Mucosa of descending colon (tissue), 3 donors: ENCODE measurements at regions not wholly inside any gene's neighbourhood (a gene's known extent, or its start where the extent isn't known, plus 50 kb on each side); places are given as distances from the start of the nearest gene placed in this dataset.

Experiments
- ATAC-seq: fragments of 200-7000 bp; cut with Tn5 transposase; one replicate; pipeline ENCODE4 v1.9.1; 2020; ENCODE audit warnings: mild to moderate bottlenecking, moderate library complexity
- DNase-seq, 3 donors: peaks; one replicate each; pipeline ENCODE4 v3.0.0-alpha.2; 2020
- H3K36me3 ChIP-seq: fragments of 200-600 bp; one replicate; pipeline ENCODE4 v1.8.0; 2021; ENCODE audit warnings: low read depth, mild to moderate bottlenecking
- H3K4me1 ChIP-seq: fragments of 200-600 bp; one replicate; pipeline ENCODE4 v1.8.0; 2021; ENCODE audit warnings: low read depth, mild to moderate bottlenecking
- H3K4me3 ChIP-seq: fragments of 200-600 bp; one replicate; pipeline ENCODE4 v1.8.0; 2021; ENCODE audit warnings: mild to moderate bottlenecking
- H3K9me3 ChIP-seq: fragments of 200-600 bp; one replicate; pipeline ENCODE4 v1.8.0; 2021; ENCODE audit warnings: mild to moderate bottlenecking
- intact Hi-C, 2 donors: fragments of 100-400 bp; cut with DNase I in 1 of 2; cut with micrococcal nuclease in 1 of 2; formaldehyde crosslinking; loops; one replicate each; pipeline versions ENCODE4 v1.11.0 to v1.11.1; 2022; cut with DNase I, micrococcal nuclease
- TF ChIP-seq, protein P1 (sequence below): fragments of 200-600 bp; IDR thresholded peaks from one replicate; pipeline ENCODE4 v1.8.0; 2022; ENCODE audit warnings: antibody characterized with exemption, mild to moderate bottlenecking
- donor health status: DM: no; HTN: no; CAD: no; lungs with moderate emphysema.
- donor health status: DM: no; HTN: no; CAD: no.
- donor health status: DM: no; HTN: yes; CAD: no.

DNA sequence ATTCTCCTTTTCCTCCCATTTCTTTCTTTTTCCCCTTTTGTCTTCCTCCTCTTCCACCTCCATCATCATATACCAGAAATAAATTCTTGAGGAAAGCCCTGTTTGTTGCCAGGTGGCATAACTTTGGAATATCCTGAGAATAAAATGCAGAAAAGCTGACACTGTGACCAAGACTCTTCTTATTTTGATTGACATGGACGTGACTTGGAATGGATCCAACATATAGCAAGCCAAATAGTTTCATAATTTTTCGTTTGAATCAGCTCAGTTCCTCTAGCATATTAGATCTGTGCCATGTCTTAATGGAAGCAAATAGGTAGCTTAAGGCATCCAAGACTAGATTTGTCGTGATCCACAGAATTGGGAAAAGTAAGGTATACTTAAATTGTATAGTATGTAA lies 354.7 kb upstream of the FIGN start:
- Histone ChIP-seq H3K36me3 (no peaks in the 10 kb centered on the region), H3K4me1 (no peaks in the 10 kb centered on the region), H3K4me3 (no peak overlapping the region), H3K9me3 (no peaks in the 10 kb centered on the region)
- DNase-seq (no peak), ATAC-seq (no peak)
- TF ChIP-seq, protein P1, sequence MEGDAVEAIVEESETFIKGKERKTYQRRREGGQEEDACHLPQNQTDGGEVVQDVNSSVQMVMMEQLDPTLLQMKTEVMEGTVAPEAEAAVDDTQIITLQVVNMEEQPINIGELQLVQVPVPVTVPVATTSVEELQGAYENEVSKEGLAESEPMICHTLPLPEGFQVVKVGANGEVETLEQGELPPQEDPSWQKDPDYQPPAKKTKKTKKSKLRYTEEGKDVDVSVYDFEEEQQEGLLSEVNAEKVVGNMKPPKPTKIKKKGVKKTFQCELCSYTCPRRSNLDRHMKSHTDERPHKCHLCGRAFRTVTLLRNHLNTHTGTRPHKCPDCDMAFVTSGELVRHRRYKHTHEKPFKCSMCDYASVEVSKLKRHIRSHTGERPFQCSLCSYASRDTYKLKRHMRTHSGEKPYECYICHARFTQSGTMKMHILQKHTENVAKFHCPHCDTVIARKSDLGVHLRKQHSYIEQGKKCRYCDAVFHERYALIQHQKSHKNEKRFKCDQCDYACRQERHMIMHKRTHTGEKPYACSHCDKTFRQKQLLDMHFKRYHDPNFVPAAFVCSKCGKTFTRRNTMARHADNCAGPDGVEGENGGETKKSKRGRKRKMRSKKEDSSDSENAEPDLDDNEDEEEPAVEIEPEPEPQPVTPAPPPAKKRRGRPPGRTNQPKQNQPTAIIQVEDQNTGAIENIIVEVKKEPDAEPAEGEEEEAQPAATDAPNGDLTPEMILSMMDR: no peak
- intact Hi-C loops: no loop called here

DNA sequence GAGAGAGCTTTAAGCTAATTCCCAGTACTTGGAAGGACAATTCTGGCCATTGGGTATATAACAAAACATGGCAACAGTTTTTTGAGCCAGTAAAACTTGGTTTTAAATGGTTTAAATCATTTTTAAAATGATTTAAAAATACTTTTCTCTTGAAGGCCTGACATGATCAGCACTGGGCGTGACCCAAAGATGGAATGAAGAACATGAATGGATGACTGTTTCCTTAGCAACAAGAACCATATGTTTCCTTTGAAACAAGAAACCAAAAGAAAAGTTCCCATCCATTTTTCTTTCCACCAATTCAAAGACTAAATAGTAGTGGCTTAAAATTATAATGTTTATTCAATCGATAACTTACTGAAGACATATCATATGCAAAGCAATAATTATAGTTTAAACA lies 348.3 kb upstream of the FIGN start:
- intact Hi-C loops: no loop called here
- no peaks in the 10 kb centered on the region for H3K9me3 ChIP-seq
- DNase-seq: no peak
- TF ChIP-seq, protein P1: no peak
- no peaks in the 10 kb centered on the region for H3K36me3 ChIP-seq
- ATAC-seq: no peak
- H3K4me3 ChIP-seq: no peak overlapping the region
- no peaks in the 10 kb centered on the region for H3K4me1 ChIP-seq

DNA sequence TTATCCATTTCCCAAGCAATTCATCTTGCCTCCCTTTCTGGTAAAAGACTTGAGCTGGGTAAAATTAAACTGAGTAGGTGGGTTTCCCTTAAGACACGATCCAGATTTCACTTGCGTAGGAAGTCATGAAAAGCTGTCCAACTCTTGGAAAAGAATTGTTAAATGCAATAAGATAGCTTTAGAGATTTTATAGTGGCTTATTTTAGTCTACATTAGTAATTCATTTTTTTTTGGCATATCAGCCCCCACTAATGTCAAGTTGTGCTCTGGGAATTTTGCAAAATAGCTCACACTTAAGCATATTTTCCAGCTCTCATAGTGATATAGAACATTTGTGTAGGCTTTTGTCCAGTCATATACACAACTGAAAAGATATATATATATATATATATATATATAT lies 344.7 kb upstream of the FIGN start:
- Histone ChIP-seq H3K4me1 (no peaks in the 10 kb centered on the region), H3K4me3 (no peak overlapping the region), H3K36me3 (no peaks in the 10 kb centered on the region), H3K9me3 (no peaks in the 10 kb centered on the region)
- DNase-seq: no peak
- TF ChIP-seq, protein P1: no peak
- intact Hi-C loops: no loop called here
- ATAC-seq: no peak

DNA sequence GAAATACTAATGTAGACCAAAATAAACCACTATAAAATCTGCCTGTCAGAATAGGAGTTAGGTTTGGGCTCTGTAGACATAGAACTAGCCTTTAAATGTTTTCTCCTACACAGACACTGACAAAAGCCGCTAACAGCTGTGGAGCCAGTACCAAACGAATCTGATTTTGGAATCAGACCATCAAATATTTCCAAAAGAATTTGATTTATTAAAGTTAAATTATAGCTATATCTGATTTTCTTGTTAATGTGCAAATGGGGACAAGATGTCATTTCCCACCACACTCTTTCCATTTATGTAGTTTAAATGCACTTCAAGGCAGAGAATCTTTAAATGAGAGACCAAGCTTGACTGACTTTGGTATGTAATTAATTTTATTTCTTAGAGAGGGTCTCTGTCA lies 343.4 kb upstream of the FIGN start:
- no peaks in the 10 kb centered on the region for H3K4me1 ChIP-seq
- no peak for ATAC-seq
- no peak for DNase-seq
- no peaks in the 10 kb centered on the region for H3K9me3 ChIP-seq
- H3K4me3 ChIP-seq: no peak overlapping the region
- intact Hi-C loops: no loop called here
- H3K36me3 ChIP-seq: no peaks in the 10 kb centered on the region
- TF ChIP-seq, protein P1: no peak

DNA sequence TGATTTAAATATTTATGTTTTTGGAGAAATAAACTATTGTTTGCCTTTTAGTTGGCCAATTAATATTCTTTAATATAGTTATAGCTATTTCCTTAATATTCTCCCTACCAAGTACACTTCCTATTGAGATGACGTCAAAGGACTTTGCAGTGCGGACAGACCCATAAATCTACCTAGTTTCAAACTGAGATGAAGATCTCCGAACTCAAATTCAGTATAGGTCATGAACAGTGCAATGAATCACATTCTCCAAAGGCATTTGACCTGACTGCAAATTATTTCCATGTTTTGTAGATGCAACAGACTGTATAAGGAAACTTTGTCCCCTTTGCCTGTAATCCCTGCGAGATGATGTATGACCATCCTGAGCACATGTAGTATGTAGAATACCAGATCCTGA lies 342.6 kb upstream of the FIGN start:
- Histone ChIP-seq H3K36me3 (no peaks in the 10 kb centered on the region), H3K4me1 (no peaks in the 10 kb centered on the region), H3K9me3 (no peaks in the 10 kb centered on the region), H3K4me3 (no peak overlapping the region)
- no peak for DNase-seq
- intact Hi-C loops: no loop called here
- ATAC-seq: no peak
- TF ChIP-seq, protein P1: no peak
